GM21737 (cell line): ENCODE measurements at regions not wholly inside any gene's neighbourhood (a gene's known extent, or its start where the extent isn't known, plus 50 kb on each side); places are given as distances from the start of the nearest gene placed in this dataset.

Source experiments
- ATAC-seq: cut with Tn5 transposase; IDR thresholded peaks from one replicate; pipeline ENCODE4 v1.9.1; 2021; ENCODE audit warnings: mild to moderate bottlenecking, moderate library complexity; ENCODE audit not compliant: unreplicated experiment

- ATAC-seq = no peak
Measured at GRCh38 chr4:104138116-104138515, 356.6 kb downstream of the CXXC4 start.

- ATAC-seq = no peak
Measured at GRCh38 chr4:104129243-104129642, 365.5 kb downstream of the CXXC4 start.

- no peak for ATAC-seq
Measured at GRCh38 chr4:104128850-104129213, 365.9 kb downstream of the CXXC4 start.

- ATAC-seq = no peak
Measured at GRCh38 chr4:104128031-104128849, 366.5 kb downstream of the CXXC4 start.

- ATAC-seq = no peak
Measured at GRCh38 chr4:104123021-104123420, 371.7 kb downstream of the CXXC4 start.

GRCh38 chr4:104117776-104118175 is 376.9 kb downstream of the CXXC4 start:
- no peak for ATAC-seq

- no peak for ATAC-seq
Measured at GRCh38 chr4:104113850-104114249, 380.8 kb downstream of the CXXC4 start.

GRCh38 chr4:104099141-104099540 is 379.4 kb upstream of the TACR3 start:
- ATAC-seq = no peak

- ATAC-seq = no peak
Measured at GRCh38 chr4:104093247-104093646, 373.5 kb upstream of the TACR3 start.

GRCh38 chr4:104073229-104073628 is 353.4 kb upstream of the TACR3 start:
- no peak for ATAC-seq

- ATAC-seq = no peak
Measured at GRCh38 chr4:104066533-104066932, 346.7 kb upstream of the TACR3 start.

- no peak for ATAC-seq
Measured at GRCh38 chr4:104064646-104065577, 345.1 kb upstream of the TACR3 start.

GRCh38 chr4:104063341-104063740 is 343.6 kb upstream of the TACR3 start:
- ATAC-seq = no peak

- no peak for ATAC-seq
Measured at GRCh38 chr4:104044369-104044768, 324.6 kb upstream of the TACR3 start.

- no peak for ATAC-seq
Measured at GRCh38 chr4:104032896-104033295, 313.1 kb upstream of the TACR3 start.

- no peak for ATAC-seq
Measured at GRCh38 chr4:104025251-104025650, 305.5 kb upstream of the TACR3 start.

- no peak for ATAC-seq
Measured at GRCh38 chr4:104022831-104023230, 303.0 kb upstream of the TACR3 start.

GRCh38 chr4:104022226-104022625 is 302.4 kb upstream of the TACR3 start:
- ATAC-seq = no peak

- no peak for ATAC-seq
Measured at GRCh38 chr4:104020641-104021040, 300.9 kb upstream of the TACR3 start.

- no peak for ATAC-seq
Measured at GRCh38 chr4:104017213-104017612, 297.4 kb upstream of the TACR3 start.

- ATAC-seq = no peak
Measured at GRCh38 chr4:104015680-104016079, 295.9 kb upstream of the TACR3 start.

GRCh38 chr4:104010722-104011121 is 290.9 kb upstream of the TACR3 start:
- no peak for ATAC-seq
